ENCODE measurements at regions not wholly inside any gene's neighbourhood (a gene's known extent, or its start where the extent isn't known, plus 50 kb on each side); places are given as distances from the start of the nearest gene placed in this dataset.

- no peak overlapping the region for H3K27ac ChIP-seq
- no peaks in the 10 kb centered on the region for H3K9me3 ChIP-seq
- TF ChIP-seq CTCF (IDR thresholded peaks at IDR 0.05) = no peak
- no peaks in the 10 kb centered on the region for H3K4me1 ChIP-seq (ENCODE audit: control insufficient read depth in 1 of 2, insufficient read depth in 1 of 2, low read depth in 1 of 2, low read length in 1 of 2)
- H3K27me3 ChIP-seq = no peaks in the 10 kb centered on the region
- H3K36me3 ChIP-seq = no peaks in the 10 kb centered on the region
- H3K4me3 ChIP-seq (ENCODE audit: low read depth in 1 of 2, low read length in 1 of 2) = no peak overlapping the region
Observed at GRCh38 chr20:41998539-41999341, 380.6 kb upstream of the CHD6 start.

- H3K9me3 ChIP-seq = no peaks in the 10 kb centered on the region
- no peak overlapping the region for H3K27ac ChIP-seq
- H3K4me1 ChIP-seq (ENCODE audit: control insufficient read depth in 1 of 2, insufficient read depth in 1 of 2, low read depth in 1 of 2, low read length in 1 of 2) = no peaks in the 10 kb centered on the region
- no peak for TF ChIP-seq CTCF (IDR thresholded peaks at IDR 0.05)
- no peak overlapping the region for H3K4me3 ChIP-seq (ENCODE audit: low read depth in 1 of 2, low read length in 1 of 2)
- H3K36me3 ChIP-seq = no peaks in the 10 kb centered on the region
- H3K27me3 ChIP-seq = no peaks in the 10 kb centered on the region
Observed at GRCh38 chr20:41996951-41997350, 378.8 kb upstream of the CHD6 start.

GRCh38 chr20:41992481-41992880 is 374.3 kb upstream of the CHD6 start:
- no peaks in the 10 kb centered on the region for H3K9me3 ChIP-seq
- no peaks in the 10 kb centered on the region for H3K4me1 ChIP-seq (ENCODE audit: control insufficient read depth in 1 of 2, insufficient read depth in 1 of 2, low read depth in 1 of 2, low read length in 1 of 2)
- H3K27ac ChIP-seq = no peak overlapping the region
- H3K27me3 ChIP-seq = no peaks in the 10 kb centered on the region
- no peak for TF ChIP-seq CTCF (IDR thresholded peaks at IDR 0.05)
- no peaks in the 10 kb centered on the region for H3K36me3 ChIP-seq
- H3K4me3 ChIP-seq (ENCODE audit: low read depth in 1 of 2, low read length in 1 of 2) = no peak overlapping the region

GRCh38 chr20:41991412-41991811 is 373.2 kb upstream of the CHD6 start:
- Histone ChIP-seq H3K4me1 (ENCODE audit: control insufficient read depth in 1 of 2, insufficient read depth in 1 of 2, low read depth in 1 of 2, low read length in 1 of 2) (no peaks in the 10 kb centered on the region), H3K36me3 (no peaks in the 10 kb centered on the region), H3K27ac (no peak overlapping the region), H3K27me3 (no peaks in the 10 kb centered on the region), H3K4me3 (ENCODE audit: low read depth in 1 of 2, low read length in 1 of 2) (no peak overlapping the region), H3K9me3 (no peaks in the 10 kb centered on the region)
- no peak for TF ChIP-seq CTCF (IDR thresholded peaks at IDR 0.05)

GRCh38 chr20:41989935-41990635 is 371.9 kb upstream of the CHD6 start:
- Histone ChIP-seq H3K27ac (no peak overlapping the region), H3K36me3 (no peaks in the 10 kb centered on the region), H3K9me3 (no peaks in the 10 kb centered on the region), H3K4me3 (ENCODE audit: low read depth in 1 of 2, low read length in 1 of 2) (no peak overlapping the region), H3K4me1 (ENCODE audit: control insufficient read depth in 1 of 2, insufficient read depth in 1 of 2, low read depth in 1 of 2, low read length in 1 of 2) (no peaks in the 10 kb centered on the region), H3K27me3 (no peaks in the 10 kb centered on the region)
- TF ChIP-seq CTCF (IDR thresholded peaks at IDR 0.05) = no peak

Measured in neutrophil (primary cell).